ENCODE measurements at regions not wholly inside any gene's neighbourhood (a gene's known extent, or its start where the extent isn't known, plus 50 kb on each side); places are given as distances from the start of the nearest gene placed in this dataset.
"Not testable (repeated sequence)": the region's sequence is repeated elsewhere in the genome, so short reads cannot be mapped to it uniquely, and the experiment has no call there.

DNA sequence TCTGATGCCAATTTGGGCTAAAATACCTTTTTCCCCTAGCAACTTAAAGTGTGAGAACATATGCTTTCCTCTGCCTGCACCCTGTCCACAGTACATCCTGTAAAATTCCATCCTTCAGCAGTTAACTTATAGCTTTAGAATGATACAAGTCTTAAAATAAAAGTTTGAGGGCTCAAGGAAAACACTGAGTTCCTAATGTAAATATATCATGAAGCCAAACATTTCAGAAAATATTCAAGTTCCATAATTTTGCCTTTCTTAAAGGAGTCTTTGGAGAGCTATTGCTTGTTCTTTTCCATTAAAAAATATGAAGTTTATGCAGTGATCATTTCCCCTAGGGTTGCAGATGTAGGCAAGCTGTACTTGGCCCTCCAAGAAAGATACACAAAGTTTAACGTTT, 303.8 kb downstream of the COL12A1 start:
- no peak overlapping the region for H3K4me3 ChIP-seq (ENCODE audit: control insufficient read depth, low read depth, low read length)
- TF ChIP-seq, protein P1, sequence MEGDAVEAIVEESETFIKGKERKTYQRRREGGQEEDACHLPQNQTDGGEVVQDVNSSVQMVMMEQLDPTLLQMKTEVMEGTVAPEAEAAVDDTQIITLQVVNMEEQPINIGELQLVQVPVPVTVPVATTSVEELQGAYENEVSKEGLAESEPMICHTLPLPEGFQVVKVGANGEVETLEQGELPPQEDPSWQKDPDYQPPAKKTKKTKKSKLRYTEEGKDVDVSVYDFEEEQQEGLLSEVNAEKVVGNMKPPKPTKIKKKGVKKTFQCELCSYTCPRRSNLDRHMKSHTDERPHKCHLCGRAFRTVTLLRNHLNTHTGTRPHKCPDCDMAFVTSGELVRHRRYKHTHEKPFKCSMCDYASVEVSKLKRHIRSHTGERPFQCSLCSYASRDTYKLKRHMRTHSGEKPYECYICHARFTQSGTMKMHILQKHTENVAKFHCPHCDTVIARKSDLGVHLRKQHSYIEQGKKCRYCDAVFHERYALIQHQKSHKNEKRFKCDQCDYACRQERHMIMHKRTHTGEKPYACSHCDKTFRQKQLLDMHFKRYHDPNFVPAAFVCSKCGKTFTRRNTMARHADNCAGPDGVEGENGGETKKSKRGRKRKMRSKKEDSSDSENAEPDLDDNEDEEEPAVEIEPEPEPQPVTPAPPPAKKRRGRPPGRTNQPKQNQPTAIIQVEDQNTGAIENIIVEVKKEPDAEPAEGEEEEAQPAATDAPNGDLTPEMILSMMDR (conservative IDR thresholded peaks at IDR 0.05; ENCODE audit: control insufficient read depth, insufficient read depth, low read depth, low read length): no peak
- no peak for DNase-seq (ENCODE audit: low read depth)

DNA sequence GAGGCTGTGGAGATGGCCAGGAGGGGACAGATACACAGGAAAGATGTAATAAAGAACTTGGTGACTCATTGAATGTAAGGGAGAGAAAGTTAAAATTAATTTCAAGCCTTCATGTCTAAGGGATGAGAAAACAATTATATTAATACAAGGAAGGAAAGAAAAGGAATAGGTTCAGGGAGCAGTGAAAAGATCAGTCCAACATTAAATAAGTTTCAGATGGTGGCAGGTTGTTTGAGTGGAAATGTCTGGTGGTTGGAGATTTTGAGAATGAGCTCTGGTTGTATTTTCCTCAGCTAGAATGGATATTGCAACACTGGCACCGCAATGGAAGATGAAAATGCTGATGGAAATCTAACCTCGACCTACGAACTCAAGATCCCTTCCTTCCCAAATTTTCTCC, 304.3 kb downstream of the COL12A1 start:
- TF ChIP-seq, protein P1 (conservative IDR thresholded peaks at IDR 0.05; ENCODE audit: control insufficient read depth, insufficient read depth, low read depth, low read length): no peak
- no peak for DNase-seq (ENCODE audit: low read depth)
- H3K4me3 ChIP-seq (ENCODE audit: control insufficient read depth, low read depth, low read length): no peak overlapping the region

DNA sequence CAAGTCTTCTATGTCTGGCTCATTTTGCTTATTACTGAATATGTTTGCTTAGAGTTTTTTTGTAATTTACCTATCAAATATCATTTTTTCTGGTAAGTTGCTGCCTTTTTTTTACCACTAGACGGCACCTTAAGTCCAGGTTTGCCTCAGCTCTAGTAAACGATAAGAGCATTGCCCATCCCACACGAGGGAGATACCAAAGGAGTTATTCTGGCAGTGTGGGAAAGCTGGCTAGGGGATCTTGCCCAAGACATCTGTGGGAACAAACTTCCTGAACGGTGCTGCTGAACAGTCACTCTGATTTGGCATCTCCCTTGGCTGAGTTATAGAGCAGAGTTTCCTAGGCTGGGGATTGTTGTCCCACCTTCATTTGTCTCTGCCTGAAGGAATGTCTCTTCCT, 306.4 kb downstream of the COL12A1 start:
- H3K4me3 ChIP-seq (ENCODE audit: control insufficient read depth, low read depth, low read length): no peak overlapping the region
- DNase-seq (ENCODE audit: low read depth): peak; percentile 73
- TF ChIP-seq, protein P1 (conservative IDR thresholded peaks at IDR 0.05; ENCODE audit: control insufficient read depth, insufficient read depth, low read depth, low read length): peak; percentile 41

DNA sequence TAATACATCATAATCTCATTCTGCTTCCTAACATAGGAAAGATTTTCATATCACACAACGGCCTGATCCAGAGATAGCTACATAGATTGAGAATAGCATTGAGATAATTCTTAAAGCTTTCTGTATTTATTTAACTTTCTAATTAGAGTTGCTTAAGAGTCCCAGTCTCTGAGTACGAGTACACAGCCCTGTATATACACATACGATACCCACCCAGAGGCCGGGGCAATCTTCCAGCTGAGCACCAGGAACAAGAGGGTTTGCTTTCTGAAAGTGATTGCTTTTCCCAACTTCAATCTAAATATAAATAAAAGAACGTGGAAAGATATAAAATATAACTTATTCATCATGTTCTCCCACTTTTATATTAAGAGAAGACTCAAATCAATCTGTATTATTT, 313.8 kb downstream of the COL12A1 start:
- DNase-seq (ENCODE audit: low read depth): no peak
- TF ChIP-seq, protein P1 (conservative IDR thresholded peaks at IDR 0.05; ENCODE audit: control insufficient read depth, insufficient read depth, low read depth, low read length): no peak
- no peak overlapping the region for H3K4me3 ChIP-seq (ENCODE audit: control insufficient read depth, low read depth, low read length)

DNA sequence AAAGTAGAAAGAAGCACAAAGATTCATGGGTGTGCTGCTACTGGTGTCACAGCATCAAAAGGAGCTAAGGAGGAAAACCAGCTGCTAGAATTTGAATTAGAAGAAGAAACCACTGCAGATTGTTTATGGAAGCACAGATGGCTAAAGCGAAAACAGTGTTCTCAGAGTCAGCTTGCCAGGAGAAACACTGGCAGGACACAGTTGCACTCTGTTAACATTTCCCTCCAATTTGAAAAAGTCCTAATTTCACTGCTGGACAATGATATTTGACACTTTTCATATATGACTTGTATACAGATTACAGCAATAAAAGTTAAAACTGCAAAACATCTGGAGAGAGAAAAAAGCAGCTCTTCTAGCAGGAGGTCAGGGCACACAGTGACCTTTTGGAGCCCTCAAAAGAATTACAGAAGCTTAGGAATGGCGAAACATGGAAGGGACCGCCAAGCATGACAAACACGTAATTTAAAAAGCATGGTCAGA, 314.5 kb downstream of the COL12A1 start:
- peak; percentile 86 for DNase-seq (ENCODE audit: low read depth)
- no peak overlapping the region for H3K4me3 ChIP-seq (ENCODE audit: control insufficient read depth, low read depth, low read length)
- TF ChIP-seq, protein P1 (conservative IDR thresholded peaks at IDR 0.05; ENCODE audit: control insufficient read depth, insufficient read depth, low read depth, low read length): no peak

DNA sequence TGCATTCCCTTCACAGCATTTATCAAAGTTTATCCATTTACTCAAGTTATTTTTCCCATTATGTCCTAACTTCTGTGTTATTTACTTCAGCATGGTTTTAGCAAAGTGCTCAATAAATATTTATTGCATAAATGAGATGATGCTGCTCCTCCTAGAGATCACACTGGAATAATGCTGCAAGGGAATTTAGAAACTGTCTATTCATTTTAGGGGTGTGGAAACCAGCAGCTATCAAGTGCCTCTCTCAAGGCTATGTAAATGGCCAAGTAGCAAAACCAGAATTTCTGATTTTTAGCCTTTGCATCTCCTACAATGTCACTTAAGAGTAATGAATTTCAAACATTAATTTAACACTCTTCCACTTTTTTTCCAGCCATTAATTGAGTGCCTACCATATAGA, 316.2 kb downstream of the COL12A1 start:
- no peak overlapping the region for H3K4me3 ChIP-seq (ENCODE audit: control insufficient read depth, low read depth, low read length)
- no peak for DNase-seq (ENCODE audit: low read depth)
- TF ChIP-seq, protein P1 (conservative IDR thresholded peaks at IDR 0.05; ENCODE audit: control insufficient read depth, insufficient read depth, low read depth, low read length): no peak

DNA sequence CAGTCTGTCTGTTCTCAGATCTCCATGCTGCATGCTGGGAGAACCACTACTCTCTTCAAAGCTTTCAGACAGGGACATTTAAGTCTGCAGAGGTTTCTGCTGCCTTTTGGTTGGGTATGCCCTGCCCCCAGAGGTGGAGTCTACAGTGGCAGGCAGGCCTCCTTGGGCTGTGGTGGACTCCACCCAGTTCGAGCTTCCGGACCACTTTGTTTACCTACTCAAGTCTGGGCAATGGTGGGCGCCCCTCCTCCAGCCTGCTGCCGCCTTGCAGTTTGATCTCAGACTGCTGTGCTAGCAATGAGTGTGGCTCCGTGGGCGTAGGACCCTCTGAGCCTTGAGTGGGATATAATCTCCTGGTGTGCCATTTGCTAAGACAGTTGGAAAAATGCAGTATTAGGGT, 317.1 kb downstream of the COL12A1 start:
- not testable (repeated sequence) for DNase-seq (ENCODE audit: low read depth); H3K4me3 ChIP-seq (ENCODE audit: control insufficient read depth, low read depth, low read length)

Measured in fibroblast of mammary gland (primary cell).